ENCODE measurements at regions not wholly inside any gene's neighbourhood (a gene's known extent, or its start where the extent isn't known, plus 50 kb on each side); places are given as distances from the start of the nearest gene placed in this dataset.

- no TSS peak for BruUV-seq (replicated peaks)
- H3K9me3 ChIP-seq = no peaks in the 10 kb centered on the region
- DNase-seq = no peak
- Mint-ChIP-seq H3K36me3 (ENCODE audit: insufficient read depth, unreplicated experiment) (no peaks in the 10 kb centered on the region), H3K27ac (ENCODE audit: unreplicated experiment) (no peak overlapping the region), H3K4me1 (ENCODE audit: low read depth, unreplicated experiment) (peaks cover 22% of the 10 kb centered on the region), H3K27me3 (ENCODE audit: insufficient read depth, unreplicated experiment) (peaks cover 4% of the 10 kb centered on the region), H3K9me3 (ENCODE audit: unreplicated experiment) (no peaks in the 10 kb centered on the region), H3K4me3 (ENCODE audit: unreplicated experiment) (no peak overlapping the region)
- TF ChIP-seq CTCF (IDR thresholded peaks at IDR 0.05; ENCODE audit: insufficient read depth in 1 of 2, low read depth in 1 of 2, low read length in 1 of 2, severe bottlenecking in 1 of 2, unreplicated experiment in 1 of 2) = peak in 1 of 2 experiments; percentile 25
- H3K4me3 ChIP-seq (ENCODE audit: low read depth, low read length) = no peak overlapping the region
- ChIA-PET POLR2A (no interaction called here), CTCF (no interaction called here)
- intact Hi-C loops (cut with micrococcal nuclease; ENCODE audit: unreplicated experiment) = loop anchor here (5.0 kb wide), 1 partner anchor 48 kb away; no protein-coding TSS in a partner anchor
- peaks cover 8% of the 10 kb centered on the region; the same call in 1 of the 2 replicates for H3K4me1 ChIP-seq
- no peaks in the 10 kb centered on the region for H3K27me3 ChIP-seq (replicated peaks; ENCODE audit: control insufficient read depth, insufficient read depth, low read length)
- no peaks in the 10 kb centered on the region for H3K36me3 ChIP-seq (ENCODE audit: control insufficient read depth, insufficient read depth, low read length)
These were observed 79.6 kb downstream of the CRYGS start for GRCh38 chr3:186464424-186465093.

GRCh38 chr3:186461141-186461540 lies 83.0 kb downstream of the CRYGS start:
- no peak overlapping the region for H3K4me3 Mint-ChIP-seq (ENCODE audit: unreplicated experiment)
- TF ChIP-seq CTCF (IDR thresholded peaks at IDR 0.05; ENCODE audit: insufficient read depth in 1 of 2, low read depth in 1 of 2, low read length in 1 of 2, severe bottlenecking in 1 of 2, unreplicated experiment in 1 of 2) = no peak
- intact Hi-C loops (cut with micrococcal nuclease; ENCODE audit: unreplicated experiment) = no loop called here
- Histone ChIP-seq H3K4me1 (no peaks in the 10 kb centered on the region), H3K27me3 (replicated peaks; ENCODE audit: control insufficient read depth, insufficient read depth, low read length) (no peaks in the 10 kb centered on the region), H3K4me3 (ENCODE audit: low read depth, low read length) (no peak overlapping the region), H3K9me3 (no peaks in the 10 kb centered on the region), H3K36me3 (ENCODE audit: control insufficient read depth, insufficient read depth, low read length) (no peaks in the 10 kb centered on the region)
- POLR2A ChIA-PET = no interaction called here
- CTCF ChIA-PET = no interaction called here
- BruUV-seq (replicated peaks) = no TSS peak
- peaks cover 6% of the 10 kb centered on the region for H3K27me3 Mint-ChIP-seq (ENCODE audit: insufficient read depth, unreplicated experiment)
- no peaks in the 10 kb centered on the region for H3K36me3 Mint-ChIP-seq (ENCODE audit: insufficient read depth, unreplicated experiment)
- H3K4me1 Mint-ChIP-seq (ENCODE audit: low read depth, unreplicated experiment) = no peaks in the 10 kb centered on the region
- no peak overlapping the region for H3K27ac Mint-ChIP-seq (ENCODE audit: unreplicated experiment)
- H3K9me3 Mint-ChIP-seq (ENCODE audit: unreplicated experiment) = no peaks in the 10 kb centered on the region
- DNase-seq = no peak

- intact Hi-C loops (cut with micrococcal nuclease; ENCODE audit: unreplicated experiment) = no loop called here
- H3K27me3 Mint-ChIP-seq (ENCODE audit: insufficient read depth, unreplicated experiment) = peaks cover 6% of the 10 kb centered on the region
- Histone ChIP-seq H3K4me3 (ENCODE audit: low read depth, low read length) (no peak overlapping the region), H3K4me1 (no peaks in the 10 kb centered on the region), H3K27me3 (replicated peaks; ENCODE audit: control insufficient read depth, insufficient read depth, low read length) (peaks cover 1% of the 10 kb centered on the region), H3K36me3 (ENCODE audit: control insufficient read depth, insufficient read depth, low read length) (no peaks in the 10 kb centered on the region), H3K9me3 (no peaks in the 10 kb centered on the region)
- H3K27ac Mint-ChIP-seq (ENCODE audit: unreplicated experiment) = no peak overlapping the region
- H3K4me1 Mint-ChIP-seq (ENCODE audit: low read depth, unreplicated experiment) = no peaks in the 10 kb centered on the region
- no peaks in the 10 kb centered on the region for H3K36me3 Mint-ChIP-seq (ENCODE audit: insufficient read depth, unreplicated experiment)
- no peak overlapping the region for H3K4me3 Mint-ChIP-seq (ENCODE audit: unreplicated experiment)
- DNase-seq = no peak
- ChIA-PET POLR2A (no interaction called here), CTCF (no interaction called here)
- H3K9me3 Mint-ChIP-seq (ENCODE audit: unreplicated experiment) = no peaks in the 10 kb centered on the region
- no peak for TF ChIP-seq CTCF (IDR thresholded peaks at IDR 0.05; ENCODE audit: insufficient read depth in 1 of 2, low read depth in 1 of 2, low read length in 1 of 2, severe bottlenecking in 1 of 2, unreplicated experiment in 1 of 2)
- BruUV-seq (replicated peaks) = no TSS peak
These were observed 85.1 kb downstream of the CRYGS start for GRCh38 chr3:186459108-186459467.

All from Caco-2 (cell line).